ENCODE measurements at regions not wholly inside any gene's neighbourhood (a gene's known extent, or its start where the extent isn't known, plus 50 kb on each side); places are given as distances from the start of the nearest gene placed in this dataset.

DNA sequence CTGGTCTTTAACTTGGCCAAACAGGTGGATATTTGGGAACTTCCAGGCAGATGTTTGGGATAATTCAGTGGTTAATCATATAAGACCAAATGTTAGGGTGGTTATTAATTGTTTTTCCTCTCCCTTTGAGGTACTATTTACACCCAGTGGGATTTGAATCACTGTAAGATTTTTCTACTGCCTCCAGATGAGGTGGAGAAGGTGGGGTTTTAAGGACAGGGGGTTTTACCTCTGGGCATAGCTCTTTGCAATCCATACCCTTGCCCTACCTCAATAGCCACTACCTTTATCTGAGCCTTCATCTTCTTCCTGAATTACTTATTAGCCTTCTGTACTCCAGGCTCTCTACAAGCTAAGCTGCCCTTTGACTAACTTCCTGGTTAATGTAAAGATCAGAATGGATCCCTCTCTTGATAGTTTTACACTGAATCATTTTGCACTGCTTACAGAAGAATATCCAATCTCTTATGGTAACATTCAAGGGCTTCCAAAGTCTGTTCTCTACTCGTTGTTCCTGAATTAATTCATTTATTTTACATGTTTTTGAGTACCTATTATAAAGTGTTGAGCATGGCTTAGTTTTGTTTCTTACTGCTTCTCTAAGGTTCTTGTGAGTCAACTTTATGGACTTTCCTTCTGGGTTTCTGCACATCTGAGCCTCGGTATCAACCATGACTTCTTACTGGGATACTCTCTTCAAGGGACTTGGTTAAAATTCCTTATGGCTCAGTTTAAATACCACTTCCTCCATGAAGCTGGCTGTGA, 331.2 kb upstream of the TBL1XR1 start:
- no peak overlapping the region for H3K4me3 ChIP-seq (ENCODE audit: low read depth, low read length)
- no peak for DNase-seq (ENCODE audit: low read depth, low spot score)
- CTCF ChIA-PET, result no interaction called here
- TF ChIP-seq, protein P1, sequence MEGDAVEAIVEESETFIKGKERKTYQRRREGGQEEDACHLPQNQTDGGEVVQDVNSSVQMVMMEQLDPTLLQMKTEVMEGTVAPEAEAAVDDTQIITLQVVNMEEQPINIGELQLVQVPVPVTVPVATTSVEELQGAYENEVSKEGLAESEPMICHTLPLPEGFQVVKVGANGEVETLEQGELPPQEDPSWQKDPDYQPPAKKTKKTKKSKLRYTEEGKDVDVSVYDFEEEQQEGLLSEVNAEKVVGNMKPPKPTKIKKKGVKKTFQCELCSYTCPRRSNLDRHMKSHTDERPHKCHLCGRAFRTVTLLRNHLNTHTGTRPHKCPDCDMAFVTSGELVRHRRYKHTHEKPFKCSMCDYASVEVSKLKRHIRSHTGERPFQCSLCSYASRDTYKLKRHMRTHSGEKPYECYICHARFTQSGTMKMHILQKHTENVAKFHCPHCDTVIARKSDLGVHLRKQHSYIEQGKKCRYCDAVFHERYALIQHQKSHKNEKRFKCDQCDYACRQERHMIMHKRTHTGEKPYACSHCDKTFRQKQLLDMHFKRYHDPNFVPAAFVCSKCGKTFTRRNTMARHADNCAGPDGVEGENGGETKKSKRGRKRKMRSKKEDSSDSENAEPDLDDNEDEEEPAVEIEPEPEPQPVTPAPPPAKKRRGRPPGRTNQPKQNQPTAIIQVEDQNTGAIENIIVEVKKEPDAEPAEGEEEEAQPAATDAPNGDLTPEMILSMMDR (IDR thresholded peaks at IDR 0.05; ENCODE audit: insufficient read depth, low read length, missing control alignments), result no peak
- POLR2A ChIA-PET, result interaction anchor here (0.6 kb wide), 1 partner anchor 188 kb away, joined by 4 read pairs; no protein-coding TSS in a partner anchor

DNA sequence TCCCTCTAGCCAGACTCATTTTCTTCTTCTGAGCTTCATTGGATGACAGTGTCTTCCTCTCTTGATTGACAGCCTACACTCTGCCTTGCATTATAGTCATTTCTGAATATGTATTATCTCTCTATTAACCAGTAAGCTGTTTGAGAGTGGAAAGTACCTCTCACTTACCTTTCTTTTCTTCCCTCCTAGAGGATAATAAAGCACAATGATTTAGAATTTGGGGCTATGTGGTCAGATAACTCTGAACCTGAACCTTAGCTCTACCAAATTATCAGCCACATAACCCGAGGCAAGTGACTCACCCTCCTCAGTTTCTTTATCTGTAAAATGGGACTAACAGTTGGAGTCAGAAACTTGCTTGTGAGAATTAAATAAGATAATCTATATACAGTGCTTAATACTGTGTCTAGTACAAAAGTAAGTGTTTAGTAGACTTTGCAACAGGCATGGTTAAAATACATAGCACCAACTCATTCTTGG, 331.8 kb upstream of the TBL1XR1 start:
- TF ChIP-seq, protein P1 (IDR thresholded peaks at IDR 0.05; ENCODE audit: insufficient read depth, low read length, missing control alignments), result no peak
- no peak overlapping the region for H3K4me3 ChIP-seq (ENCODE audit: low read depth, low read length)
- ChIA-PET CTCF (no interaction called here), POLR2A (interaction anchor here (0.6 kb wide), 1 partner anchor 188 kb away, joined by 4 read pairs; no protein-coding TSS in a partner anchor)
- DNase-seq (ENCODE audit: low read depth, low spot score), result no peak

DNA sequence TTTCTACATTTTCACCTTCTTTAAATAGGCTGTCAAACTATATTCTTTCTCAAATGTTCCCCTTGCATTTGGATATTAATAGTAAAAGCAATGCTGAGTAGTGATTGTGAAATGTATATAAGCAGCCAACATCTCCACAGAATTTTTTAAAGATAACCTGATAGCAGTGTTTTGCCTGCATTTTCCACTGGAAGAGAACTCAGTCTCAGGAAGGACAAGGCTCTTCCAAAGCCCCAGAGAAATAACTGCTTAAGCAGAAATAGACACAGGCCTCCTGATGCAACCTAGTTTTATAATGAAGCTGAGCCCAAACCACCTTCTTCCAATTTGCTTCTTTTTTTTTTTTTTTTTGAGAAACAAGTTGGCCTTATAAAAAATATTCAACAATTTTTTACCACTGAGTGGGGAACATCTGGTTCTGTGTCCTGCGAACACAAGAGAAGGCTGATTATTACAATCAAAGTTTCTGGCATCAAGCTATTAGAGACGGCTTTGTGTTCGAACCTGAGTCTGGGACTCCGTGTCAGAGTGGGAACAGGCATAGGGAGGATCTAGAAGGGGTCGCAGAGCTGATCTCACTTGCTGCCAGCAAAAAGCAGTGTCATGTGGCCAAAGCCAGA, 332.5 kb upstream of the TBL1XR1 start:
- ChIA-PET POLR2A (no interaction called here), CTCF (no interaction called here)
- no peak overlapping the region for H3K4me3 ChIP-seq (ENCODE audit: low read depth, low read length)
- TF ChIP-seq, protein P1 (IDR thresholded peaks at IDR 0.05; ENCODE audit: insufficient read depth, low read length, missing control alignments), result no peak
- DNase-seq (ENCODE audit: low read depth, low spot score), result no peak

DNA sequence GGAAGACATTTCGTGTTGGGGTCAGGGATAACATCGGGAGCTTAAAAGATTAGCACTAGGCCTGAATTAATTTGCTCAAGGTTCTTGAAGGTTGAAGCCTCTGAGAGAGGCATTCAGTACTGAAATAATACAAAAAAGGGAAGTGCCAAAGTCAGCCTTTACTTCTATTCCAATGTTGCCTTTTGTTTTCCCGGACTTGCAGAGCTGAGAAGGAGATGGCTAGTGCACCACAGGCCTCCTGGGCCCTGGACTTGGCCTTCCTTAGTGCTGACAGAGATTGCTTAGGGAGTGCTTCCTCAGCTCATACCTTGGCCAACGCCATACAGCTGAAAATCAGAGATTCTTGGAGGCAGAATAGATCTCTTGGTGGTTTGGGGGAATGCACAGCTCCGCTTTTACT, 333.6 kb upstream of the TBL1XR1 start:
- TF ChIP-seq, protein P1 (IDR thresholded peaks at IDR 0.05; ENCODE audit: insufficient read depth, low read length, missing control alignments), result no peak
- POLR2A ChIA-PET, result no interaction called here
- no peak overlapping the region for H3K4me3 ChIP-seq (ENCODE audit: low read depth, low read length)
- DNase-seq (ENCODE audit: low read depth, low spot score), result no peak
- CTCF ChIA-PET, result interaction anchor here (0.8 kb wide), 1 partner anchor 15 kb away, joined by 3 read pairs; no protein-coding TSS in a partner anchor

DNA sequence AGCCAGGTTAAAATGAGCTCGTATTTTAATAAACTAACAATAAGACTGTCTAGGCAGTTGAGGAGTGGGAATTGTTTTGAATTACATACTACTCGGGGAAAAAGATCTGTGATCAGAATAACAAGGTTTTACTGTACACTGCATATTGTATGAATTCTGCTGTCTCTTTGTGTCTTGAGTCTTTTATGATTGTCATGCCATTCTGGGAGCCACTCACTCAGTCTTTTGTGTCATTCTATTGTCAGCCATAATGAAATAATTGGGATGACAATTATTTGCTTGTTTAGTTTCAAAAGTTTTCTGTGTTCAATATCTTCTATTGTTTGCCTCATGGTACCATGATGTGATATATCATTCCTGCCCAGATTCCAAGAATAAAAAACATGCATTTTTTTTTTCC, 339.6 kb upstream of the TBL1XR1 start:
- ChIA-PET CTCF (interaction anchor here (0.9 kb wide), 1 partner anchor 17 kb away, joined by 3 read pairs; no protein-coding TSS in a partner anchor), POLR2A (no interaction called here)
- H3K4me3 ChIP-seq (ENCODE audit: low read depth, low read length), result no peak overlapping the region
- TF ChIP-seq, protein P1 (IDR thresholded peaks at IDR 0.05; ENCODE audit: insufficient read depth, low read length, missing control alignments), result no peak
- DNase-seq (ENCODE audit: low read depth, low spot score), result no peak

DNA sequence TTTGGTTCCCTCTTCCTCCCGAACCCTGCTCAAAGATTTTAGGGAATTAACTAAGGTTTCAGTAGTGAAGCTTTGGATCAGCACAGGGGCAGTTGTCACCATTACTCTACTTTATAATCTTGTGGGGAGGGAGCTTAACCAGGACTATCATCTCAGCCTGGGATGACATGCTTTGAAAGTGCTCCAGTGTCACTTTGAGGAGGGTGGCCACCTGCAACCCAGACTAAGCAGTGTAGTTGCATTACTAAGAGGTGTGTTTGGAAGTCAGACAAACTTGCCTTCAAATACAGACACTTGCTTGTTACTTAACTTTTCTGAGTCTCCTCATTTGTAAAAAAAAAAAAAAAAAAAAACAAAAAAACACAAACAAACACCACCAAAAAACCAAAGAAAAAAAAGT, 340.3 kb upstream of the TBL1XR1 start:
- DNase-seq (ENCODE audit: low read depth, low spot score), result no peak
- ChIA-PET POLR2A (no interaction called here), CTCF (interaction anchor here (0.7 to 1.0 kb wide), 3 partner anchors 13 to 18 kb away, joined by 3 read pairs; no protein-coding TSS in a partner anchor)
- no peak overlapping the region for H3K4me3 ChIP-seq (ENCODE audit: low read depth, low read length)
- TF ChIP-seq, protein P1 (IDR thresholded peaks at IDR 0.05; ENCODE audit: insufficient read depth, low read length, missing control alignments), result no peak

Measured in AG04449 (cell line).